ENCODE measurements at regions not wholly inside any gene's neighbourhood (a gene's known extent, or its start where the extent isn't known, plus 50 kb on each side); places are given as distances from the start of the nearest gene placed in this dataset.

GRCh38 chr21:35568643-35569042 is 491.7 kb downstream of the SETD4 start:
- Mint-ChIP-seq H3K27ac (no peak overlapping the region), H3K27me3 (peaks cover 9 to 40% of the 10 kb centered on the region in 2 donors), H3K4me1 (no peaks in the 10 kb centered on the region), H3K9me3 (no peaks in the 10 kb centered on the region), H3K36me3 (no peaks in the 10 kb centered on the region), H3K4me3 (no peak overlapping the region)
- POLR2A ChIA-PET: no interaction called here
- no peaks in the 10 kb centered on the region for H3K36me3 ChIP-seq (ENCODE audit: insufficient read depth, low read length)
- no peak for DNase-seq
- H3K27me3 ChIP-seq (ENCODE audit: insufficient read depth, low read length, poor library complexity, severe bottlenecking): no peaks in the 10 kb centered on the region
- H3K27ac ChIP-seq (ENCODE audit: low read depth, low read length): no peak overlapping the region
- no peaks in the 10 kb centered on the region for H3K9me3 ChIP-seq (ENCODE audit: low read length)
- CTCF ChIA-PET: no interaction called here
- no peak overlapping the region for H3K4me3 ChIP-seq (ENCODE audit: low read length)
- no peaks in the 10 kb centered on the region for H3K4me1 ChIP-seq (ENCODE audit: insufficient read depth, low read length)

GRCh38 chr21:35566874-35567273 is 493.5 kb downstream of the SETD4 start:
- H3K9me3 ChIP-seq (ENCODE audit: low read length): no peaks in the 10 kb centered on the region
- Mint-ChIP-seq H3K4me1 (no peaks in the 10 kb centered on the region), H3K27me3 (peaks cover 9 to 45% of the 10 kb centered on the region in 2 donors), H3K27ac (no peak overlapping the region), H3K4me3 (no peak overlapping the region), H3K36me3 (no peaks in the 10 kb centered on the region), H3K9me3 (no peaks in the 10 kb centered on the region)
- H3K36me3 ChIP-seq (ENCODE audit: insufficient read depth, low read length): no peaks in the 10 kb centered on the region
- H3K4me3 ChIP-seq (ENCODE audit: low read length): no peak overlapping the region
- POLR2A ChIA-PET: no interaction called here
- DNase-seq: no peak
- CTCF ChIA-PET: no interaction called here
- H3K4me1 ChIP-seq (ENCODE audit: insufficient read depth, low read length): no peaks in the 10 kb centered on the region
- H3K27ac ChIP-seq (ENCODE audit: low read depth, low read length): no peak overlapping the region
- no peaks in the 10 kb centered on the region for H3K27me3 ChIP-seq (ENCODE audit: insufficient read depth, low read length, poor library complexity, severe bottlenecking)

- DNase-seq: no peak
- H3K27me3 ChIP-seq (ENCODE audit: insufficient read depth, low read length, poor library complexity, severe bottlenecking): no peaks in the 10 kb centered on the region
- no peak overlapping the region for H3K27ac ChIP-seq (ENCODE audit: low read depth, low read length)
- no peaks in the 10 kb centered on the region for H3K9me3 ChIP-seq (ENCODE audit: low read length)
- ChIA-PET POLR2A (no interaction called here), CTCF (no interaction called here)
- no peaks in the 10 kb centered on the region for H3K4me1 Mint-ChIP-seq
- H3K9me3 Mint-ChIP-seq: no peaks in the 10 kb centered on the region
- H3K27me3 Mint-ChIP-seq: peaks cover 6 to 52% of the 10 kb centered on the region in 2 donors
- H3K4me1 ChIP-seq (ENCODE audit: insufficient read depth, low read length): no peaks in the 10 kb centered on the region
- no peaks in the 10 kb centered on the region for H3K36me3 ChIP-seq (ENCODE audit: insufficient read depth, low read length)
- no peak overlapping the region for H3K4me3 ChIP-seq (ENCODE audit: low read length)
- no peaks in the 10 kb centered on the region for H3K36me3 Mint-ChIP-seq
- H3K27ac Mint-ChIP-seq: no peak overlapping the region
- H3K4me3 Mint-ChIP-seq: no peak overlapping the region
These were observed 495.1 kb downstream of the SETD4 start for GRCh38 chr21:35565204-35565611.

- Mint-ChIP-seq H3K4me1 (no peaks in the 10 kb centered on the region), H3K36me3 (no peaks in the 10 kb centered on the region), H3K27me3 (peaks cover 6 to 51% of the 10 kb centered on the region in 2 donors), H3K27ac (no peak overlapping the region), H3K9me3 (no peaks in the 10 kb centered on the region), H3K4me3 (no peak overlapping the region)
- ChIA-PET POLR2A (no interaction called here), CTCF (no interaction called here)
- H3K36me3 ChIP-seq (ENCODE audit: insufficient read depth, low read length): no peaks in the 10 kb centered on the region
- no peak overlapping the region for H3K4me3 ChIP-seq (ENCODE audit: low read length)
- no peak for DNase-seq
- no peaks in the 10 kb centered on the region for H3K27me3 ChIP-seq (ENCODE audit: insufficient read depth, low read length, poor library complexity, severe bottlenecking)
- H3K27ac ChIP-seq (ENCODE audit: low read depth, low read length): no peak overlapping the region
- no peaks in the 10 kb centered on the region for H3K9me3 ChIP-seq (ENCODE audit: low read length)
- no peaks in the 10 kb centered on the region for H3K4me1 ChIP-seq (ENCODE audit: insufficient read depth, low read length)
These were observed 496.4 kb downstream of the SETD4 start for GRCh38 chr21:35563885-35564451.

GRCh38 chr21:35562876-35563275 is 497.4 kb downstream of the SETD4 start:
- H3K4me3 Mint-ChIP-seq: no peak overlapping the region
- ChIA-PET CTCF (no interaction called here), POLR2A (no interaction called here)
- Histone ChIP-seq H3K4me3 (ENCODE audit: low read length) (no peak overlapping the region), H3K27ac (ENCODE audit: low read depth, low read length) (no peak overlapping the region), H3K27me3 (ENCODE audit: insufficient read depth, low read length, poor library complexity, severe bottlenecking) (no peaks in the 10 kb centered on the region), H3K36me3 (ENCODE audit: insufficient read depth, low read length) (no peaks in the 10 kb centered on the region), H3K4me1 (ENCODE audit: insufficient read depth, low read length) (no peaks in the 10 kb centered on the region), H3K9me3 (ENCODE audit: low read length) (no peaks in the 10 kb centered on the region)
- H3K27me3 Mint-ChIP-seq: peaks cover 6 to 46% of the 10 kb centered on the region in 2 donors
- H3K36me3 Mint-ChIP-seq: no peaks in the 10 kb centered on the region
- DNase-seq: no peak
- H3K4me1 Mint-ChIP-seq: no peaks in the 10 kb centered on the region
- no peaks in the 10 kb centered on the region for H3K9me3 Mint-ChIP-seq
- H3K27ac Mint-ChIP-seq: no peak overlapping the region

GRCh38 chr21:35561116-35561515 is 499.2 kb downstream of the SETD4 start:
- no peaks in the 10 kb centered on the region for H3K9me3 Mint-ChIP-seq
- no peaks in the 10 kb centered on the region for H3K36me3 Mint-ChIP-seq
- H3K27me3 Mint-ChIP-seq: peaks cover 4 to 44% of the 10 kb centered on the region in 2 donors
- no peaks in the 10 kb centered on the region for H3K4me1 Mint-ChIP-seq
- DNase-seq: no peak
- Histone ChIP-seq H3K36me3 (ENCODE audit: insufficient read depth, low read length) (no peaks in the 10 kb centered on the region), H3K4me1 (ENCODE audit: insufficient read depth, low read length) (no peaks in the 10 kb centered on the region), H3K27ac (ENCODE audit: low read depth, low read length) (no peak overlapping the region), H3K9me3 (ENCODE audit: low read length) (no peaks in the 10 kb centered on the region), H3K27me3 (ENCODE audit: insufficient read depth, low read length, poor library complexity, severe bottlenecking) (no peaks in the 10 kb centered on the region), H3K4me3 (ENCODE audit: low read length) (no peak overlapping the region)
- H3K27ac Mint-ChIP-seq: no peak overlapping the region
- H3K4me3 Mint-ChIP-seq: no peak overlapping the region
- ChIA-PET CTCF (no interaction called here), POLR2A (no interaction called here)

GRCh38 chr21:35559829-35560225 is 500.5 kb downstream of the SETD4 start:
- no peaks in the 10 kb centered on the region for H3K36me3 Mint-ChIP-seq
- no peak overlapping the region for H3K4me3 ChIP-seq (ENCODE audit: low read length)
- H3K36me3 ChIP-seq (ENCODE audit: insufficient read depth, low read length): no peaks in the 10 kb centered on the region
- no peaks in the 10 kb centered on the region for H3K4me1 Mint-ChIP-seq
- H3K9me3 Mint-ChIP-seq: no peaks in the 10 kb centered on the region
- no peak overlapping the region for H3K4me3 Mint-ChIP-seq
- CTCF ChIA-PET: no interaction called here
- DNase-seq: no peak
- no peaks in the 10 kb centered on the region for H3K9me3 ChIP-seq (ENCODE audit: low read length)
- no peaks in the 10 kb centered on the region for H3K4me1 ChIP-seq (ENCODE audit: insufficient read depth, low read length)
- no peaks in the 10 kb centered on the region for H3K27me3 ChIP-seq (ENCODE audit: insufficient read depth, low read length, poor library complexity, severe bottlenecking)
- POLR2A ChIA-PET: no interaction called here
- H3K27ac Mint-ChIP-seq: no peak overlapping the region
- H3K27ac ChIP-seq (ENCODE audit: low read depth, low read length): no peak overlapping the region
- H3K27me3 Mint-ChIP-seq: peaks cover 4 to 44% of the 10 kb centered on the region in 2 donors

- Mint-ChIP-seq H3K27ac (no peak overlapping the region), H3K27me3 (peaks cover 5 to 44% of the 10 kb centered on the region in 2 donors)
- CTCF ChIA-PET: no interaction called here
These were observed 501.0 kb downstream of the SETD4 start for GRCh38 chr21:35559128-35559828.

More at GRCh38 chr21:35559128-35559828, 501.0 kb downstream of the SETD4 start:
- Histone ChIP-seq H3K36me3 (ENCODE audit: insufficient read depth, low read length) (no peaks in the 10 kb centered on the region), H3K27me3 (ENCODE audit: insufficient read depth, low read length, poor library complexity, severe bottlenecking) (no peaks in the 10 kb centered on the region), H3K4me3 (ENCODE audit: low read length) (no peak overlapping the region), H3K4me1 (ENCODE audit: insufficient read depth, low read length) (no peaks in the 10 kb centered on the region), H3K9me3 (ENCODE audit: low read length) (no peaks in the 10 kb centered on the region), H3K27ac (ENCODE audit: low read depth, low read length) (no peak overlapping the region)
- Mint-ChIP-seq H3K36me3 (no peaks in the 10 kb centered on the region), H3K4me3 (no peak overlapping the region), H3K9me3 (no peaks in the 10 kb centered on the region), H3K4me1 (no peaks in the 10 kb centered on the region)
- POLR2A ChIA-PET: no interaction called here
- DNase-seq: no peak

Measured in CD8-positive, alpha-beta memory T cell (primary cell).